Hepatocyte (in vitro differentiated cells): ENCODE measurements at regions not wholly inside any gene's neighbourhood (a gene's known extent, or its start where the extent isn't known, plus 50 kb on each side); places are given as distances from the start of the nearest gene placed in this dataset.

ENCODE experiments used
- DNase-seq: peaks from one replicate; pipeline ENCODE4 v3.0.0-alpha.2; 2016; ENCODE audit warnings: low spot score
- H2AFZ ChIP-seq: fragments of 200-600 bp; sonication (generic); 2 replicates; pipeline ENCODE4 v1.6.0; 2016; ENCODE audit warnings: antibody characterized with exemption, mild to moderate bottlenecking
- H3K27ac ChIP-seq: fragments of 200-600 bp; sonication (generic); 2 replicates; pipeline ENCODE4 v1.5.1; 2016; ENCODE audit warnings: mild to moderate bottlenecking
- H3K27me3 ChIP-seq: fragments of 200-600 bp; sonication (generic); 2 replicates; pipeline ENCODE4 v1.6.1; 2016
- H3K36me3 ChIP-seq: fragments of 200-600 bp; sonication (generic); replicated peaks from 2 replicates; pipeline ENCODE4 v1.5.1; 2016; ENCODE audit warnings: low read depth; ENCODE audit not compliant: insufficient read depth
- H3K4me1 ChIP-seq: fragments of 200-600 bp; sonication (generic); 2 replicates; pipeline ENCODE4 v1.5.1; 2016; ENCODE audit warnings: mild to moderate bottlenecking, moderate library complexity; ENCODE audit not compliant: insufficient read depth
- H3K4me2 ChIP-seq: fragments of 200-600 bp; sonication (generic); 2 replicates; pipeline ENCODE4 v1.6.0; 2016
- H3K4me3 ChIP-seq: fragments of 200-600 bp; sonication (generic); 2 replicates; pipeline ENCODE4 v1.5.1; 2016; ENCODE audit warnings: mild to moderate bottlenecking
- H3K79me2 ChIP-seq: fragments of 200-600 bp; sonication (generic); 2 replicates; pipeline ENCODE4 v1.6.0; 2017; ENCODE audit warnings: mild to moderate bottlenecking
- H3K9me2 ChIP-seq: fragments of 200-600 bp; sonication (generic); replicated peaks from 2 replicates; pipeline ENCODE4 v1.6.0; 2017; ENCODE audit warnings: mild to moderate bottlenecking; ENCODE audit not compliant: insufficient read depth
- H3K9me3 ChIP-seq: fragments of 200-600 bp; sonication (generic); 2 replicates; pipeline ENCODE4 v1.5.1; 2016; ENCODE audit warnings: low read depth, mild to moderate bottlenecking
- H4K20me1 ChIP-seq: fragments of 200-600 bp; sonication (generic); 2 replicates; pipeline ENCODE4 v1.6.0; 2016; ENCODE audit warnings: mild to moderate bottlenecking; ENCODE audit not compliant: insufficient read depth, poor library complexity, severe bottlenecking
- EZH2 ChIP-seq: fragments of 200-600 bp; sonication (generic); IDR thresholded peaks from 2 replicates; pipeline ENCODE4 v1.6.1; 2016; ENCODE audit warnings: antibody characterized with exemption, mild to moderate bottlenecking, borderline replicate concordance
- EZH2phosphoT487 ChIP-seq: fragments of 200-600 bp; sonication (generic); IDR thresholded peaks from one replicate; pipeline ENCODE4 v1.6.1; 2018; ENCODE audit warnings: antibody characterized with exemption, mild to moderate bottlenecking, low read depth, moderate library complexity; ENCODE audit not compliant: unreplicated experiment, severe bottlenecking
- WGBS: methylation state at CpG from one replicate; pipeline ENCODE4 v1.1.6; 2016; ENCODE audit warnings: low lambda C conversion rate; ENCODE audit errors: missing lambda C conversion rate; 5-methylcytosine and 5-hydroxymethylcytosine counted together
- TF ChIP-seq, protein P1 (sequence below): fragments of 200-600 bp; sonication (generic); IDR thresholded peaks from 2 replicates; pipeline ENCODE4 v1.5.1; 2016; ENCODE audit warnings: antibody characterized with exemption, mild to moderate bottlenecking; ENCODE audit not compliant: poor library complexity

DNA sequence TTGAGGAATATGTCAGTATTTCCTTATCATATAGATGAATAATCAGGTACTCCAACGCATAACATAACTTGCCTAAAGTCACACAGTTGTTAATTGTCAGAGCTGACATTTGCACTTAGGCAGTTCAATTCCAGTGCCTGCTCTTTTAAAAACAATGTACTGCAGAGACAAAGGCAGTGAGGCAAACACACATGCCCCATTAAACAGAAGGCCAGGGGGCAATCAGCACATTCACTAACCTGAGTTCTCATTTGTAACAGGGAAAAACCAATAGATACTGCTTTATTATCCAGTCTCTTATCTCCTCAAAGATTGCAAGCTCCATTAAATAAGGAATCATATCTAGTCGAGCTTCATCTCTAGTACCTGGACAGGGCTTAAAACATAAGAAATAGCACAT is 1017.4 kb downstream of the SQOR start:
- TF ChIP-seq, protein P1, sequence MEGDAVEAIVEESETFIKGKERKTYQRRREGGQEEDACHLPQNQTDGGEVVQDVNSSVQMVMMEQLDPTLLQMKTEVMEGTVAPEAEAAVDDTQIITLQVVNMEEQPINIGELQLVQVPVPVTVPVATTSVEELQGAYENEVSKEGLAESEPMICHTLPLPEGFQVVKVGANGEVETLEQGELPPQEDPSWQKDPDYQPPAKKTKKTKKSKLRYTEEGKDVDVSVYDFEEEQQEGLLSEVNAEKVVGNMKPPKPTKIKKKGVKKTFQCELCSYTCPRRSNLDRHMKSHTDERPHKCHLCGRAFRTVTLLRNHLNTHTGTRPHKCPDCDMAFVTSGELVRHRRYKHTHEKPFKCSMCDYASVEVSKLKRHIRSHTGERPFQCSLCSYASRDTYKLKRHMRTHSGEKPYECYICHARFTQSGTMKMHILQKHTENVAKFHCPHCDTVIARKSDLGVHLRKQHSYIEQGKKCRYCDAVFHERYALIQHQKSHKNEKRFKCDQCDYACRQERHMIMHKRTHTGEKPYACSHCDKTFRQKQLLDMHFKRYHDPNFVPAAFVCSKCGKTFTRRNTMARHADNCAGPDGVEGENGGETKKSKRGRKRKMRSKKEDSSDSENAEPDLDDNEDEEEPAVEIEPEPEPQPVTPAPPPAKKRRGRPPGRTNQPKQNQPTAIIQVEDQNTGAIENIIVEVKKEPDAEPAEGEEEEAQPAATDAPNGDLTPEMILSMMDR = no peak
- no peak for TF ChIP-seq EZH2phosphoT487
- TF ChIP-seq EZH2 = no peak
- H3K4me1 ChIP-seq = no peaks in the 10 kb centered on the region
- H4K20me1 ChIP-seq = no peaks in the 10 kb centered on the region
- no peak for DNase-seq
- H2AFZ ChIP-seq = no peak overlapping the region
- H3K36me3 ChIP-seq = no peaks in the 10 kb centered on the region
- H3K79me2 ChIP-seq = no peaks in the 10 kb centered on the region
- H3K27me3 ChIP-seq = no peaks in the 10 kb centered on the region
- H3K9me3 ChIP-seq = no peaks in the 10 kb centered on the region
- no peak overlapping the region for H3K27ac ChIP-seq
- H3K9me2 ChIP-seq = no peaks in the 10 kb centered on the region
- H3K4me2 ChIP-seq = no peak overlapping the region
- WGBS = 44% methylated on average over 2 of the region's 2 CpGs
- no peak overlapping the region for H3K4me3 ChIP-seq

DNA sequence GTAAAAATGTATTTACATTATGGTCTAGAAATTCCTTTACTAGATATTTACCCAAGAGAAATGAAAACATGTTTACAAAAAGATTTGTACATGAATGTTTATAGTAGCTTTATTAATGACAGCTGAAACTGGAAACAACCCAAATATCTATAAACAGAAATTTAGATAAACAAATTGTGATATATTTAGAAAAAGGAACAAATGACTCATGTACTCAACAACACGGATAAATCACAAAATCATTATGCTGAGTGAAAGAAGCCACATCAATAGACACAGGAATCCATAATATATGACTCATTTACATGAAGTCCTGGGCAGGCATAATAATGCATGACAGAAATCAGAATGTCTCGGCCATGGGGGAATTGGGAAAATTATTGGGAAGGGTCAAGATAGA is 1020.2 kb downstream of the SQOR start:
- Histone ChIP-seq H3K4me3 (no peak overlapping the region), H3K79me2 (no peaks in the 10 kb centered on the region), H3K9me3 (no peaks in the 10 kb centered on the region), H3K36me3 (no peaks in the 10 kb centered on the region), H3K9me2 (no peaks in the 10 kb centered on the region), H3K27me3 (no peaks in the 10 kb centered on the region), H3K27ac (no peak overlapping the region), H2AFZ (no peak overlapping the region), H3K4me1 (no peaks in the 10 kb centered on the region), H3K4me2 (no peak overlapping the region), H4K20me1 (no peaks in the 10 kb centered on the region)
- no peak for TF ChIP-seq EZH2phosphoT487
- TF ChIP-seq, protein P1 = no peak
- no peak for TF ChIP-seq EZH2
- WGBS = 61% methylated on average over 2 of the region's 2 CpGs
- DNase-seq = no peak

GRCh38 chr15:46660096-46660842 is 1025.4 kb downstream of the SQOR start:
- no peaks in the 10 kb centered on the region for H3K4me1 ChIP-seq
- H3K9me3 ChIP-seq = no peaks in the 10 kb centered on the region
- no peak overlapping the region for H3K4me2 ChIP-seq
- H3K79me2 ChIP-seq = no peaks in the 10 kb centered on the region
- no peaks in the 10 kb centered on the region for H3K36me3 ChIP-seq
- no peak for TF ChIP-seq EZH2
- TF ChIP-seq EZH2phosphoT487 = no peak
- TF ChIP-seq, protein P1 = no peak
- no peak for DNase-seq
- no peaks in the 10 kb centered on the region for H4K20me1 ChIP-seq
- H2AFZ ChIP-seq = no peak overlapping the region
- no peak overlapping the region for H3K27ac ChIP-seq
- H3K27me3 ChIP-seq = no peaks in the 10 kb centered on the region
- H3K9me2 ChIP-seq = no peaks in the 10 kb centered on the region
- H3K4me3 ChIP-seq = no peak overlapping the region

DNA sequence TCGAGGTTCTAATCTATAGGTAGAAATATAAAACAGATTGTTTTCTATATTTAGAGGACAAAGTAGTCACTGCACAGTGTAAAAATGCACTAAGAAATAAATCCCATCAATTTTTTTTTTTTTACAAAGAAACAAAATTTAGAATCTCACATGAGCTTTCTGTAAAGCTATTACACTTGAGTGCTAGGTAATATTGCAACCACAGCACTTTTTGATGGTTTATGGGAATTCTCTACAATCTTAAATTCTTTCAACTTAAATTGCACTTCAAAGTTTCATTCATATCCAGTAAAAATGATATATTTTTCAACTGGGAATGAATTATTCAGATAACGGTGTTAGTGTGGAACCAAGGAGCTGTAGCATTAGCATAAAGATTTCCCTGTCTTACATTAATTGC is 1035.4 kb downstream of the SQOR start:
- Histone ChIP-seq H3K4me2 (no peak overlapping the region), H3K27me3 (no peaks in the 10 kb centered on the region), H3K36me3 (no peaks in the 10 kb centered on the region), H4K20me1 (no peaks in the 10 kb centered on the region), H3K4me3 (no peak overlapping the region), H3K9me3 (no peaks in the 10 kb centered on the region), H3K27ac (no peak overlapping the region), H3K79me2 (no peaks in the 10 kb centered on the region), H3K4me1 (no peaks in the 10 kb centered on the region), H2AFZ (no peak overlapping the region), H3K9me2 (no peaks in the 10 kb centered on the region)
- DNase-seq = no peak
- TF ChIP-seq, protein P1 = no peak
- TF ChIP-seq EZH2phosphoT487 (no peak), EZH2 (no peak)
- WGBS = 92% methylated on average over 2 of the region's 2 CpGs
